Globus pallidus (tissue), 1 donor: ENCODE measurements at regions not wholly inside any gene's neighbourhood (a gene's known extent, or its start where the extent isn't known, plus 50 kb on each side); places are given as distances from the start of the nearest gene placed in this dataset.

Source experiments
- DNase-seq: peaks from one replicate; pipeline ENCODE4 v3.0.0-alpha.2; 2015; ENCODE audit warnings: low spot score

DNA sequence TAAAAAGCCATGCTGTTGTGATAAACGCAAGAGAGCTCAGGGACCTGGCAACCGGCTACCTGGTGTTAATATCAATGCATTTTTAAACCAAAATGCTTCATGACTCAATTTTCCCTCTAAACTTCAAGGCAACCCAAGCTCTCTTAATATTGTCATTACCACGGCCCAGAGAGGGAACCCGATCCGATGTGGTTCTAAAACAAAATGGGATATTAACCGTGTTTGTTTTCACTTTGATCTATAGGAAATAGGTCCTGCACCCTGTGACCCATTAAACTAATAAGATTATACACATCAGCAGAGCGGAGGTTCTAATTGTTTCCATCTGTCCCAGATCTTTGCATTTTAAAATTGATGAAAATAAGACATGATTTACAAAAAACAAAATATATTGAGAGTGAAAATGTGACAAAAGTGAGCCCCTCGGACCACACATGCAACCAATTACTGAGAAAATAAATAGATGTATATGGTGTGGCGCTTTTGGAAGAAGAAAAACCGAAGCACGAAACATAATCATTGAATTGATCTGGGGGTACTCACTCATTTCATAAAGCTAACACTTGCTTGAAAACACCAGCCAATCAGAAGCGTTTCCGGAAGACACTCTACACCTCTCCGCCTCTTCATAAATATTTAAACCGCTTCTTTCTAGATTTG lies 290.3 kb upstream of the NFE2L3 start:
- DNase-seq = no peak

GRCh38 chr7:25862261-25863004 lies 289.6 kb upstream of the NFE2L3 start:
- no peak for DNase-seq

DNA sequence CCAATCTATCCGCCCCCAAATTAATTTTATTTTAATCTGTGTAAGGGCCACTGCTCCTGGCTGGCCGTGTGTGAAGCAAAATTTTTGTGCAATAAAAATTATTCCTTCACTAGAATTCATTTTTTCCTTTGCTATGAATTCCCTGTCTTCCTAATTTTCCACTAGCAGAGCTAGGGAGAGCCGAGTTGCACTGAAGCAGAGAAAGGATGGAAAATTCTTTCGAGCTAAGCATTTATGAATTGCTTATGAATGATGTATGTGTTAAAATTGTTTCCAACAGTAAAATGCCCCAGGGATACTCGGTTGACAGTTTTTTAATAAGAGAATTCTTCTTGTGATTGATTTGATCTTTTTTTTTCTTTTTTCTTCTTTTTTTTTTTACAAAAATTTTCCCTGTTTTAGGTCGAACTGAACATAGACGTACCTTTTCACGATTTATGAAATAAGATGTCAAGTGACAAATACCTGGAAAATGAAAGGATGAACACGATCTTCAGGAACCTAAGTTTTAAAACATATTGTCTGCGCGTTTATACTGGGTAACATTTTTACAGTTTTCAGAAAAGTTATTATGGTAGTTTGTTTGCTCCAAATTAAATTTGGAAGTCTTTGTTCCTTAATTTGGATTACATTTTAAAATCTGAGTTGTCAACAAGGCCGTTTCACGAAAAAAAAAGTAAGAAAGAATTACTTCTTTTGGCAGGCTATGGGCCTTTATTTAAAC lies 288.8 kb upstream of the NFE2L3 start:
- no peak for DNase-seq

DNA sequence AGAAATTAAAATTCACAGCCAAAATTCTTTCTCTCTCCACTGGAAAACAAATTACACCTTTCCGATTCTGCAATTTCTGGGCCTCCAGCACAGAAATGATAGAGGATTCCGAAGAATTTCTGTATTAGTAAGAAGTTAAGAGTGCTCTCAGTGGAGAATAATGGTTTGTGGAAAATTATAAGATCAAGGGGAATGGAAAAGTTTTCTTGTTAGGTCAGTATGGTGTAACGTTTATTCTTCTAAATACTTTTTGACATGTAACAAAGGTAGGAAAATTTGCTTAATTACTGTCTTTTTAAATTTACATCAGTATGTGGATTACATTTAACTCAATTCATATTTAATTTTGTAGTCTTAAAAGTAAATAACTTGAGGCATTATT lies 288.3 kb upstream of the NFE2L3 start:
- no peak for DNase-seq

- no peak for DNase-seq
These were observed 287.5 kb upstream of the NFE2L3 start for GRCh38 chr7:25864511-25864910.

DNA sequence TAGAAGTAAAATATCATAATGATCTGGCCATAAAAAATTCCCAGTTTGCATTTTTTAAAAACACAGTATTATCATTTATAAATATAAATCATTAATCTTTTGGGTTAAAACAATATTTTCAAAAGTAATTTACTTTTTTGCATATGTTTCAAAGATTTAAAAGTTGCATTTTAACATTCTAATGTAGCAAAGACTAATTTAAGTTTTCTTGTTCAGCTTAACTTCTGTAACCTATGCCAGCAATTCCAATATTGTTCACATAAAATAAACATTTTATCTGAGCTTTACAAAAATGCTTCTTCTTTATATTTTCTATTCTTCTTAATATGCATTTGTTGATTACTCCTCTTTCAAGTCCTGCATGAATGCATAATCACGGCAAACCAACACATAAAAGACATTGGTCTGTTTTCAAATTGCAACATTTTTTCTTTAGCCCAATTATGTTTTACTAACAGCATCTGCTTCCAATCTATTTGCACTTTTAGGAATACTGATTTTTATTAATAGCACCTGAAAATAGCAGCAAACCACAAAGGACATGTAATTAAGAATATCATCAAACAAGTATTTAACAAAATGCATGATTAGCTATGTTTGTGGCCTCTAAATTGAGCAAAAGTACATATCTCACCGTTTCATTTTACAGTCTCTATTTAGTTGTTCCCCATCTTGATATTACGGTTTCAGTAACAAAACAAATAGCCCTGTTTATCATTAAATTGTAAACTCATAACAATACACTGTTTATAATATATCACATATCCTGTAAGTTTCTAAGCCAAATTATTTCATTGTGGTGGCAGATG lies 286.9 kb upstream of the NFE2L3 start:
- no peak for DNase-seq

DNA sequence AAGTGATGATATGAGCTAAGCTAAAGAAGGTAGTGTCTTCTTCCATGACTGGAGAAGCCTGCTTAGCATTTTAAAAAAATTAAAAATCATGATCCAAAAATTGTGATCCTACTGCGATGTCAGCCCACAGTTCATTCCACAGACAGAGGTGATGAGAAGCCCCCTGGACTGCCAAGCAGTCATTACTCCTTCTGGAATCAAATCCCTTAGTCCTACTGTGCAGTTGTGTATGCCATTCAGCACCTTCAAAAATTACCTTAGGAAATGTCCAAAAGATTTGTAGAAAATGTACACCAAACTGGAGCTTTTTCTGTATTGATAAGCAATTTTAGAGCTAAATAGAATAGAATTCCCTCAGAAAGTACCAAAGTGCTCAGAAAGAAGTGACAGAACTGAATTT lies 283.5 kb upstream of the NFE2L3 start:
- no peak for DNase-seq

DNA sequence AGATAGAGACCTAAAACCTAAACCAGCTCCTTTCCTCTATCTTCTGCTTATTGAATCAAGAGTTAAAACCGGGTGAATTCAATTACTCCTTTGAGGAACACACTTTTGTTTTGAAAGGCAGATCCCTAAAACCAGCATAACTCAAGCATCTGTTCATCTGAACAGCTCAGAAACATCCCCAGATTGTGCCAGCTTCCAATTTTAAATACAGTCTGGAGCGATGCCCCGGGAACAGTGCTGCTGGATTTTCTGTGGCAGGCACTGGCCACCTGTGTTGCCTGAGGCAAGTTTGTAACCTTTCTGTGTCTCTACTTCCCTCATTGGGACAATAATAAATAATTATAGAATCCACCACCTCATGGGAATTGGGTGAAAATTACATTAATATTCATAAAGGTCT lies 281.4 kb upstream of the NFE2L3 start:
- no peak for DNase-seq

GRCh38 chr7:25876092-25876491 lies 275.9 kb upstream of the NFE2L3 start:
- no peak for DNase-seq

DNA sequence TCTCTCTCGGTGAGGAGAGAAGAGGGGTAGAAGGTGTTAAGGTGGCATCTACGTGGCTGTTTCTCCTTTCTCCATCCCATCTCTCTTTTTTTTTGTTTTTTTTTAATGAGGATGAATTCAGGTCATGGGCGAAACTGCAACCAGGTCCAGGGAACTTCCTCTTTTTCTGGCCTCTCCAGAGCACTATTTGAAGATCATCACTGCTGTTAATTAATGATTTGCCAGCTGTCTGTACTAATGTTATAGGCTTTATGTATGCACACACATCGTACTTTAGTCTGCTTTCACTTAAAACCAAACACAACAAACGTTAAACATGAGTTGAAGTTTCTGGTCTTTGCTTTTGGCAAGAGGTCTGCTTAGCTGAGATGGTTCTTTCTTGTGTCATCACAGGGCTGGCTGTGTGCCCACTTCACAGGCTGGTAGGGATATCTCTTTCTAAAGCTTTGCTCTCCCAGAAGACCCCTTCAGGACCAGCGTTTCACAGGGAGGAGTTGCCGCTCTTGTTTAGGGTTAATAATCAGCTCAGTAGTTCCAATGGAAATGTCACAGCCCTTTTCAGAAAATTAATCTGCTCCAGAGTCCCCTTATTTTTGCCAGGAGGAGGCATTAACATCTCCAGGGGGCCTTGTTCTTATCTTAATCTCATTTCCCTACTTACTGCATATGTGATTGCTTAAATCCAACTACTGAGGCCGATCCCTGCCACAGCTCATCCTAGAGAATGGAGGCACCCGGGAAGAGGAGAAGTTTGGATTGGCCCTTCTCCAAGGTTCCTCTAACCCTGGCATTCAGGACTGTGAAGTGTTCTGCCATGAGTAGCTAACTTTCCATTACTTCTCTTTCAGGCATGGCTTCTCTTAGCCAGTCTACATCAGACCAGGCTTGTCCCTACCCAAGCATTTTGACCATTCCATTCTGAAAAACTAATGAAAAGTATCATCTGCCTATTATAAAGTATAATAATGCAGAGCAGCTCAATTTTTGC lies 273.9 kb upstream of the NFE2L3 start:
- DNase-seq = no peak

- DNase-seq = no peak
These were observed 272.2 kb upstream of the NFE2L3 start for GRCh38 chr7:25879799-25880198.

- no peak for DNase-seq
These were observed 270.5 kb upstream of the NFE2L3 start for GRCh38 chr7:25881317-25882037.

DNA sequence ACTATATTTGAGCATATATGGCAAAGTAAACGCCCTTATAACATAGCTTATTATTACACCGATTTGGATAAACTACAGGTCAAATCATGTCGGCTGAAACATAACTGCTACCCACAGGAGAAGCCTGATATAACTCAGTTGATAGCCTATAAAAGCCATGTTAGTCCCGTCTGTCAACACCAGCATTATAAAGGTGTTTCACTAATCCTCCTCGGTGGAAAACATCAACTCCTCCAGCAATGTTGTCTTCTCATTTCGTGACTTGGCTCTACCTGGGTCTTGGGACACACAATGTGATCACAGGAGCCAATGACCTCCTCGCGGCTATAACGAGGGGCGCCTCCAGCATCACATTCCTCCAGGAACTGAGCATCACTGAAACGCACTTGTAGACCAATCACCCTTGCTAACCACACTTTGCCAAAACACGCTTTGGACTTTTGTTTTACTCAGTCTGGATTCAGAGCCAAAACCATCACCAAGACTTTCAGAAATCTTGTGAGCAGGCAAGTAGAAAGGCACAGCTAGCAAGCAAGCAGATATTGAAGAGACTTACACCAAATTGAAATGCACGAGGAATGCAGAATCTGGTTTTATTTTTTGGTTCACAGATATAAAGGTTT lies 269.7 kb upstream of the NFE2L3 start:
- DNase-seq = no peak

- DNase-seq = no peak
These were observed 267.7 kb upstream of the NFE2L3 start for GRCh38 chr7:25884265-25884828.

DNA sequence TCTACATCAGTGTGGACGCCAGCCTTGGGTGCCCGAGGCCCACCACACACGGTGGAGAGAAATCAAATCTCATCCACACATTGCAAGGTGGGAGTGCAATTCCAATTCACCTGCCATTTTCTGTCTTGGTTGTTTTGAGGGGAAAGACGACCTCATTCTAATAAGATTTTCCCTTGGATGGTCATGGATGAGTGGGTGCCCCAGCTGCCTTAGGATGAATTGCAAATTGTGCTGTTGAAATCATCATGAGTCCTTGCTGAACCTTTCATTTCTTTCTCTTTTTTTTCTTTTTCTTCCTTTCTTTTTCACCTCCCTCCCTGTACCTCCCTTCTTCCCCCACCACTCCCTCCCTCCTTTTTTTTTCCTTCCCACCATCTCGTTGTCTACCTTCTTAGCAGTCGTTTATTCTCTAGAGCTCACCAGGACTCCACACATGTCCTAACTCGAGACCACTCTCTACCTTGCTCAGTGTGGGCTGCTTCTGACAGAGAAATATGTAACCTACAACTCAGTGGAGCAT lies 266.9 kb upstream of the NFE2L3 start:
- no peak for DNase-seq

- no peak for DNase-seq
These were observed 265.4 kb upstream of the NFE2L3 start for GRCh38 chr7:25886387-25887240.

GRCh38 chr7:25887266-25887665 lies 264.7 kb upstream of the NFE2L3 start:
- no peak for DNase-seq

GRCh38 chr7:25887795-25888559 lies 264.0 kb upstream of the NFE2L3 start:
- DNase-seq = no peak
